ENCODE measurements at regions not wholly inside any gene's neighbourhood (a gene's known extent, or its start where the extent isn't known, plus 50 kb on each side); places are given as distances from the start of the nearest gene placed in this dataset.
A peak's percentile ranks its signal among the peaks of the same experiment; 100 is the strongest.

DNA sequence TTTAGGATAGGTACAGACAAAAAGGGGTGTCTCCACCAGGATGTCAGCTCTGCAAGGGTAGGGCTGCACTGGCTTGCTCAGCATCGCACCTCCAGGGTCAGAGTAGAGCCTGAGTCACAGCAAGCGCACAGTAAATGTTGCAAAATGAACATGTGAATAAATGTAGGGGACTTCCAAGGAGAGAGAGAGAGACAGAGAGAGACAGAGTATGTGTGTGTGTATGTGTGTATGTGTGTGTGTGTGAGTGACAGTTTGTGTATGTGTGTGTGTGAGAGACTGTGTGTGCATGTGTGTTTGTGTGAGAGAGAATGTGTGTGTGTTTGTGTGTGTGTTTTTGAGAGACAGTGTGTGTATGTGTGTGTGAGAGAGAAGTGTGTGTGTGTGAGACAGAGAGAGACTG lies 163.3 kb downstream of the RPS24 start:
- peaks cover 4% of the 10 kb centered on the region for H3K27me3 ChIP-seq
- WGBS, 4 donors = 36 to 68% (median 49%) methylated on average over 2 of the region's 2 CpGs
- no peak overlapping the region for H3K27ac ChIP-seq
- no peak overlapping the region for H3K4me3 ChIP-seq
- H3K9me3 ChIP-seq (replicated peaks in 1 of 3) = no peaks in the 10 kb centered on the region
- no peaks in the 10 kb centered on the region for H3K36me3 ChIP-seq (replicated peaks in 1 of 2)
- peak in 4 of 7 donors; percentile 39 to 51 (median 44) for DNase-seq
- TF ChIP-seq POLR2A (IDR thresholded peaks at IDR 0.05) = no peak
- TF ChIP-seq, protein P1, sequence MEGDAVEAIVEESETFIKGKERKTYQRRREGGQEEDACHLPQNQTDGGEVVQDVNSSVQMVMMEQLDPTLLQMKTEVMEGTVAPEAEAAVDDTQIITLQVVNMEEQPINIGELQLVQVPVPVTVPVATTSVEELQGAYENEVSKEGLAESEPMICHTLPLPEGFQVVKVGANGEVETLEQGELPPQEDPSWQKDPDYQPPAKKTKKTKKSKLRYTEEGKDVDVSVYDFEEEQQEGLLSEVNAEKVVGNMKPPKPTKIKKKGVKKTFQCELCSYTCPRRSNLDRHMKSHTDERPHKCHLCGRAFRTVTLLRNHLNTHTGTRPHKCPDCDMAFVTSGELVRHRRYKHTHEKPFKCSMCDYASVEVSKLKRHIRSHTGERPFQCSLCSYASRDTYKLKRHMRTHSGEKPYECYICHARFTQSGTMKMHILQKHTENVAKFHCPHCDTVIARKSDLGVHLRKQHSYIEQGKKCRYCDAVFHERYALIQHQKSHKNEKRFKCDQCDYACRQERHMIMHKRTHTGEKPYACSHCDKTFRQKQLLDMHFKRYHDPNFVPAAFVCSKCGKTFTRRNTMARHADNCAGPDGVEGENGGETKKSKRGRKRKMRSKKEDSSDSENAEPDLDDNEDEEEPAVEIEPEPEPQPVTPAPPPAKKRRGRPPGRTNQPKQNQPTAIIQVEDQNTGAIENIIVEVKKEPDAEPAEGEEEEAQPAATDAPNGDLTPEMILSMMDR (IDR thresholded peaks at IDR 0.05) = no peak
- intact Hi-C loops (cut with DNase I) = no loop called here
- no peaks in the 10 kb centered on the region for H3K4me1 ChIP-seq (replicated peaks in 1 of 2)

- intact Hi-C loops (cut with DNase I) = no loop called here
- Histone ChIP-seq H3K27me3 (peaks cover 4% of the 10 kb centered on the region), H3K27ac (no peak overlapping the region), H3K9me3 (replicated peaks in 1 of 3) (no peaks in the 10 kb centered on the region), H3K36me3 (replicated peaks in 1 of 2) (no peaks in the 10 kb centered on the region), H3K4me1 (replicated peaks in 1 of 2) (no peaks in the 10 kb centered on the region), H3K4me3 (no peak overlapping the region)
- 72 to 85% (median 82%) methylated on average over 2 of the region's 2 CpGs for WGBS, 4 donors
- TF ChIP-seq POLR2A (IDR thresholded peaks at IDR 0.05) = no peak
- TF ChIP-seq, protein P1 (IDR thresholded peaks at IDR 0.05) = no peak
- no peak for DNase-seq
Observed at GRCh38 chr10:78197628-78198272, 164.1 kb downstream of the RPS24 start.

DNA sequence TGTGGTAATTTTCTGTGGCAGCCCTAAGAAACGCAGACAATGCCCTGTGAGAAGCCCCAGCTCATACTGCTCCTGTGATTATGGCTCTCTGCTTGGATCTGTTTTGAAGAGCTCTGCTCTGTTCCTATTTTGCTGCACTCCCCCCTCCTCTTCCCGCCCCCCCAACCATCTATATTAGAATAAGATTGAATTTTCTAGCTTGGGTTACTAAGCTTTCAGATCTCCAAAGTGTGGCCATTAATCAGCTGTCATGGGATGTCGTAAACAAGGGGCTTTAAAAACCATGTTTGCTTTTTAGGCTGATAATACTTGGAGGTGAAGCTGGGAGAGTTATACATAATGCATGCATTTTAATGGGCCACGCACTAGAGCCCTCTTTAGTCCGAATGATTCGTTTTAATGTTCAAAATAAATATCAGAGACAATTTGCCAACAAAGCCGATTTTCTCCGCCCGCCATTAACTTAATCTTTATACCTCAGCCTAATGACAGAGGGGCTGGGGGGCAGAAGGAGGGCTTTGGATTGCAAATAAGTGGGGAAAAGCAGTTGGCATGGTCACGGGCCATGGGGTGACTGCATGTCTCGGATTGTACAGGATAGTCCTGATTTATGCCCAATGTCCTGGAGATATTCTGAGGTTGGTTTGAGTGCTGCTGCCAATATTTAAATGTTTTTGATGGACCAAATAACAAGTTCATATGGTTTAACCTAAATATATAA lies 165.5 kb downstream of the RPS24 start:
- WGBS, 4 donors = 79 to 88% (median 80%) methylated on average over 11 of the region's 11 CpGs
- no peak for DNase-seq
- no peaks in the 10 kb centered on the region for H3K4me1 ChIP-seq (replicated peaks in 1 of 2)
- TF ChIP-seq POLR2A (IDR thresholded peaks at IDR 0.05) = no peak
- TF ChIP-seq, protein P1 (IDR thresholded peaks at IDR 0.05) = no peak
- peaks cover 4% of the 10 kb centered on the region for H3K27me3 ChIP-seq
- no peak overlapping the region for H3K27ac ChIP-seq
- no peaks in the 10 kb centered on the region for H3K36me3 ChIP-seq (replicated peaks in 1 of 2)
- no peak overlapping the region for H3K4me3 ChIP-seq
- intact Hi-C loops (cut with DNase I) = no loop called here
- no peaks in the 10 kb centered on the region for H3K9me3 ChIP-seq (replicated peaks in 1 of 3)

DNA sequence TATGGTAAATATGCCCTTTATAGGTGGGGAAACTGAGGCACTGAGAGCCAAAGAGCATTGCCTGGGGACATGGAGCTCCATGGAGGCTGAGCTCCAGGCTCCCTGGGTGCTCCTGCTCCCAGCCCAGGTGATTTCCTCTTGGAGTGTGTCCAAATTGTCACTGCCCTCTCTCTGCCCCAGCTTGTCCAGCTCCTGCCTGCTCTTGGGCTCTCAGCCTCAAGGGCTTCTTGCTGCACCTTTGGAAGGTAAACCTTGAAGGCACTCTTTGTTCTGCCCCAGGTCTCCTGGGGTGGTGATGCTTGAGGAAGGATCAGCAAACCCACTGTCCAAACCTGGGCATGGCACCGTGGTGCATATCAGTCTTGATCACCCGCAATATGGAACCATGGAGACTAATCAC lies 166.1 kb downstream of the RPS24 start:
- H3K27ac ChIP-seq = no peak overlapping the region
- no peaks in the 10 kb centered on the region for H3K36me3 ChIP-seq (replicated peaks in 1 of 2)
- no peak for TF ChIP-seq POLR2A (IDR thresholded peaks at IDR 0.05)
- TF ChIP-seq, protein P1 (IDR thresholded peaks at IDR 0.05) = no peak
- intact Hi-C loops (cut with DNase I) = no loop called here
- DNase-seq = no peak
- WGBS, 4 donors = 57 to 97% (median 75%) methylated on average over 2 of the region's 2 CpGs
- peaks cover 4% of the 10 kb centered on the region for H3K27me3 ChIP-seq
- no peak overlapping the region for H3K4me3 ChIP-seq
- no peaks in the 10 kb centered on the region for H3K4me1 ChIP-seq (replicated peaks in 1 of 2)
- H3K9me3 ChIP-seq (replicated peaks in 1 of 3) = no peaks in the 10 kb centered on the region
